Activated T-cell treated with anti-CD3 and anti-CD28 coated beads for 1 hour (primary cell): ENCODE measurements at regions not wholly inside any gene's neighbourhood (a gene's known extent, or its start where the extent isn't known, plus 50 kb on each side); places are given as distances from the start of the nearest gene placed in this dataset.
"Not testable (repeated sequence)": the region's sequence is repeated elsewhere in the genome, so short reads cannot be mapped to it uniquely, and the experiment has no call there.

Source experiments
- DNase-seq: peaks from one replicate; pipeline ENCODE4 v3.0.0-alpha.2; 2020; ENCODE audit warnings: low read depth

- no peak for DNase-seq
Observed at GRCh38 chr6:27106382-27106781, 141.1 kb upstream of the PRSS16 start.

- DNase-seq, result no peak
Observed at GRCh38 chr6:27111743-27112142, 135.8 kb upstream of the PRSS16 start.

- DNase-seq, result no peak
Observed at GRCh38 chr6:27112974-27113373, 134.5 kb upstream of the PRSS16 start.

GRCh38 chr6:27119329-27119728, 128.2 kb upstream of the PRSS16 start:
- no peak for DNase-seq

GRCh38 chr6:27119761-27120160, 127.7 kb upstream of the PRSS16 start:
- DNase-seq, result no peak

GRCh38 chr6:27121640-27122039, 125.9 kb upstream of the PRSS16 start:
- DNase-seq, result no peak

GRCh38 chr6:27124252-27124657, 123.2 kb upstream of the PRSS16 start:
- DNase-seq, result no peak

- no peak for DNase-seq
Observed at GRCh38 chr6:27126046-27126814, 121.3 kb upstream of the PRSS16 start.

GRCh38 chr6:27126815-27127537, 120.5 kb upstream of the PRSS16 start:
- peak; percentile 70 for DNase-seq

- DNase-seq, result not testable (repeated sequence)
Observed at GRCh38 chr6:27127874-27128273, 119.6 kb upstream of the PRSS16 start.

GRCh38 chr6:27128311-27129094, 119.0 kb upstream of the PRSS16 start:
- no peak for DNase-seq

- DNase-seq, result no peak
Observed at GRCh38 chr6:27129095-27129815, 118.2 kb upstream of the PRSS16 start.

GRCh38 chr6:27129917-27130316, 117.6 kb upstream of the PRSS16 start:
- DNase-seq, result no peak

- no peak for DNase-seq
Observed at GRCh38 chr6:27130668-27131428, 116.7 kb upstream of the PRSS16 start.

GRCh38 chr6:27132282-27132531, 115.3 kb upstream of the PRSS16 start:
- DNase-seq, result not testable (repeated sequence)

GRCh38 chr6:27132532-27133280, 114.8 kb upstream of the PRSS16 start:
- peak; percentile 73 for DNase-seq

- peak; percentile 57 for DNase-seq
Observed at GRCh38 chr6:27133281-27134227, 113.9 kb upstream of the PRSS16 start.

GRCh38 chr6:27135087-27135657, 112.3 kb upstream of the PRSS16 start:
- no peak for DNase-seq

GRCh38 chr6:27136077-27136644, 111.3 kb upstream of the PRSS16 start:
- DNase-seq, result no peak
